ENCODE measurements at regions not wholly inside any gene's neighbourhood (a gene's known extent, or its start where the extent isn't known, plus 50 kb on each side); places are given as distances from the start of the nearest gene placed in this dataset.
"Not testable (repeated sequence)": the region's sequence is repeated elsewhere in the genome, so short reads cannot be mapped to it uniquely, and the experiment has no call there.

DNA sequence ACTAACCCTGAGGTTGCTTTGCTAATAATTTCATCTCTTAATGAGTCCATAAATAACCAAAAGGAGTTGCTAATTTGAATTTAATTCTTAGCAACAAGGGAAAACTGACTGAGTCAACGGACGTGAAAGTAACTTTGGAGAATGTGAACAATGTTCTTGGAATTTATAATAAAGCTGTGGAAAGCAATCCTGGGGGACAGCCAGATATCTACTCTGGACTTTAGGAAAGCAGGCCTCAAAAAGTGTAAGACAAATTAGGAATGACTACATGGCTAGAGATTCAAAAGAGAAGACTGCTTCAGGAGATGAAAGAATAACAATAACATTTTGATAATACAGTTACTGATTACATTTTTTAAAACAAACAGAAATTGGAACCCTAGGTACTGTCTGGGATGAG, 318.4 kb upstream of the COL8A1 start:
- no peak for DNase-seq (ENCODE audit: low spot score)

DNA sequence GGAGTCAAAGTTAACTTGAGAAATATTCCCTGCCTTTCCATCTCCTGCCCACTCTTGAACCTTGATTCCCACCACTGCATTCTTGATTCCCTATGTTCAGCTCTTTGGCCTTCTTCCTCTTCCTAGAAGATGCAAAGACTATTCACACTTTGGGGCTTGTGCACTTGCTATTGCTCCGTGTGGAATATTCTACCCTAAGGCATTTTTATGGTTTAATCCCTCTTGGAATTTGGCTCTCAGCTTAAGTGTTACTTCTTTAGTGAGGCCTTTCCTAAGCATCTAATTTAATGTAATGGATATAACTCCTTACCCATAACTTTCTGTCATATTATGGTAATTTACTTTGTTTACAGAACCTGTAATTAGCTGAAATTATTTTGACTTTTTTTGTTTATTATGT, 318.9 kb upstream of the COL8A1 start:
- no peak for DNase-seq (ENCODE audit: low spot score)

DNA sequence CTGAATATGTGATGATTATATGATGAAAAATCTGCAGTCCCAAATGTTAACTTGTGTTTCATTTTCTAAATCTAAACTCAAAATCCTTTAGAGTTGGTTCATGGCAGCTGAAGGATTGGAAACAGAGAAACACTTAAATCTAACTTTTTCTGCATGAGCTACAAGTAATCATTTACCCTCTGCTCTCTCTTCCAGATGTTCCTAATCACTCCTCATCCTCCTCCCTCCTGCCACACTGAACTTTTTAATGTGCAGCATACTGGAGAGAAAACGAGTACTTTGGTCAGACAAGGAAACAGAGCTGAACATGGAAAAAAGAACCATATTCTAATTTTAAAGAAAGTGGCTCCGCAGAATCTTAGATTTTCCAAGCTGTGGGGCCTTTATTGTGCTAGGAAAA, 321.2 kb upstream of the COL8A1 start:
- no peak for DNase-seq (ENCODE audit: low spot score)

DNA sequence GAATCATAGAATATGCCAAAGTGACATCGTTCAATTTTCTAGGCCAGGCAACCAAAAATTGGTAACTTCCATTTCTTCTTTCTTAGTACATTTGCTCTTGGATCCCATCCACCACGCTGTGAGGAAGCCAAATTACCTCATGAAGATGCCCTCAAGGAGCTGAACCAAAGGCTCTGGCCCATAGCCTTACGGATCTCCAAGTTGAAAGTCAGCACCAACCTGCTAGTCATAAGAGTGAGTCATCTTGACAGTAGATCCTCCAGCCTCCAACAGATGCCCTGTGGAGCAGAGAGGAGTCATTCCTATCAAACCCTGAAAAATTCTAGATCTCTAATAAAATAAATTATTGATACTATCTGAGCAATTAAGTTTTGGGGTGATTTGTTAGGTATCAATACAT, 322.5 kb upstream of the COL8A1 start:
- DNase-seq (ENCODE audit: low spot score), result no peak

DNA sequence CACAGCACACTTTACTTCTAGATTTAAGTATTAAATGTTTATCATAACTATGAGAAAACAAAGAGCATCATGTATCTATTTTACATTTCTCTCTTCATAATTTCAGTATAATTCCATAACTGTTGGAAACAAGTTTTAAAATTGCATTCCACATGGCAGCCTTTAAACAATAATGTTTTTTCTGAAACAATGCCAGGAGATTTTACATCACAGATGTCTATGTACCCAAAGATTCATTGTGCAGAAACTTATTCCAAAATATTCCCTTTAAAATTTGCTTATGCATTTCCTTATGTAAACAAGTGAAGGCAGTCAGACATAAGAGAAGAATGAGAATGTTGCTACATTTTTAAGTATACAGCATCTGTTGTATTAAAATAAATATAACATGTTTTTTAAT, 324.9 kb upstream of the COL8A1 start:
- no peak for DNase-seq (ENCODE audit: low spot score)

DNA sequence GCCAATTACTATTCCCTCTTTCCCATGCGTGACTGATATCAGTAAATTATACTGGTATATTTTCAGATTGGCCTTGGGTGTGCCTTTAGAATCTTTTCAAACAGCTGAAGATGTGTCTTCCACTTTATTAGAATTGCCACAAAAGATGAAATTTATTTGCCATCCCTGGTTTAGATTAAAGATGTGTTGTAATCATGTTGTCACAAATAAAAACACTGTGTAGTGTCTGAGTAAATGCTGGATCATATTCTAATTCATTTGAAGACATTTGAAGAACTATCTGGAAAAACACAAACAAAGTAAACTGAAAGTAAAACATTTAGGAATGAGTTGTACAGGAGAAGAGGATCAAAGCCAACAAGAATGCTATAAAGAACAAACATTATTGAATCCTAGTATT, 339.7 kb upstream of the COL8A1 start:
- DNase-seq (ENCODE audit: low spot score), result no peak

DNA sequence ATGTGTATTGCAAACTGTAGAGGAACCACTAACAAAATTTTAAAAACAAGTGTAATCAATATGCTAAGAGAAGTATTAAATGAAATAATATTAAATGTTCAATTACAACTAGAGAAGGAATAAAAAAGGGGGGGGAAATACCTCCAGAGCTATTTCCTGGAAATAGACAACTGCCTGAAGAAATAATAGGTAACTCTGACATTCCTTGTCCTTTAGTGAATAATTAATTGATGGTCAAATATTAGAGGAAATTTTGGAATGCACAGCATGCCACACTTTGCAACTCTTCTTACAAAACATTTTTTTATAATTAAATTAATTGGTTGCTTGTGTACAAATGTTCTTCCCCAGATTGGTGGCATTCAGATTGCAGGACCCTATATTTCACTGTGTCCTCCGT, 342.6 kb upstream of the COL8A1 start:
- no peak for DNase-seq (ENCODE audit: low spot score)

DNA sequence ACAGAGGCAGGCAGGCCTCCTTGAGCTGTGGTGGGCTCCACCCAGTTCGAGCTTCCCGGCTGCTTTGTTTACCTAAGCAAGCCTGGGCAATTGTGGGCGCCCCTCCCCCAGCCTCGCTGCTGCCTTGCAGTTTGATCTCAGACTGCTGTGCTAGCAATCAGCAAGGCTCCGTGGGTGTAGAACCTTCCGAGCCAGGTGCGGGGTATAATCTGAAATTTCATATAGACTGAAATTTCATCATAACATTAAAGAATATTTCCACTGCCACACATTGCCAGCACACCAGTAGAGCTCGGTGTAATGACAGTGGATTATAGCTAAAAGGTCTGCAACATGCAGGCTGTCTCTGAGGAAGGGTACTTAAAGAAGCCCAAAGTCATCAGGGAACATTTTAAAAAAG, 344.3 kb upstream of the COL8A1 start:
- DNase-seq (ENCODE audit: low spot score), result not testable (repeated sequence)

DNA sequence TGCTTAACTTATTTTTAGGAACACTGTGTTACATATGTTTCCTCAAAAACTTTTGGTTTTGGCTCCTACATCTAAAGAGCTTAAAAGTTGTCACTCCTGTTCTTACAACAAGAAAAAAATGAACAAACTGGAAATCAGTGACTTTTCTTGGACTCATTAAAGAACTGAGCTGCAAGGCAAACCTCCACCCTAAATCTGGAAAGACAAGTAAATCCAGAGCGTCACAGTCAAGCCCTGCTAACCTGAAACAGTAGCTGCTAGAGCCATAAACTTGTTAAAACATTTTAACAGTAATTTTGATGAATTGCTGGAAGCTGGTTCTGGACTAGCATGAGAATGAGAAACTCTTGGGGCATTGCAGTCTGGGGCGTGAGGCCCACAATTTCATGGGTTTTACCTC, 350.5 kb upstream of the COL8A1 start:
- DNase-seq (ENCODE audit: low spot score), result no peak

DNA sequence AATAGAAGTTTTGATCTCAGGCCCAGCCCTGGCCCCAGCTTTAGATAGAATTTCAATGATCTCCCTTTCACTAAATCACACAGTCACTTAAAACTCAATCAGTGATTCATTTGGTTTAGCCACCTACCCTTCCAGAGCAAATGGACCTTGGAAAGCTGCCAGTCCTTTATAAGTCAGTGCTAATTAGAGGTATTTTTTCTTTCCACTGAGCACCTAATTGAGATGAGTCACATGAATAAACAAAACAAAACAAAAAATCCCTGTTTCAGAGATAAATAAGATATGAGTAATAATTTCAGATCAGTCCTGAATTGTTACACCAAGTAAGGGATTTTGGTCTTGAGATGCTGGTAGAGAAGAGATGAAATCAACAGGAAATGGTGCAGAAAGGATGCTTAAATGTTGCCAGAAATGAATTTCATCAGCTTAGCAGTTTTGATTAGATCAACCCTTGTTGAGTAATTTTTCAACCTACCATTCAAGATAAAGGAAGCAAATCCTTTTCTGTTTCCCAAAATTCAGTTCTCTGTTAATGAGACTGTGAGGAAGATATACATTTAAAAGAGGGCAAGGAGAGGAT, 352.0 kb upstream of the COL8A1 start:
- no peak for DNase-seq (ENCODE audit: low spot score)

DNA sequence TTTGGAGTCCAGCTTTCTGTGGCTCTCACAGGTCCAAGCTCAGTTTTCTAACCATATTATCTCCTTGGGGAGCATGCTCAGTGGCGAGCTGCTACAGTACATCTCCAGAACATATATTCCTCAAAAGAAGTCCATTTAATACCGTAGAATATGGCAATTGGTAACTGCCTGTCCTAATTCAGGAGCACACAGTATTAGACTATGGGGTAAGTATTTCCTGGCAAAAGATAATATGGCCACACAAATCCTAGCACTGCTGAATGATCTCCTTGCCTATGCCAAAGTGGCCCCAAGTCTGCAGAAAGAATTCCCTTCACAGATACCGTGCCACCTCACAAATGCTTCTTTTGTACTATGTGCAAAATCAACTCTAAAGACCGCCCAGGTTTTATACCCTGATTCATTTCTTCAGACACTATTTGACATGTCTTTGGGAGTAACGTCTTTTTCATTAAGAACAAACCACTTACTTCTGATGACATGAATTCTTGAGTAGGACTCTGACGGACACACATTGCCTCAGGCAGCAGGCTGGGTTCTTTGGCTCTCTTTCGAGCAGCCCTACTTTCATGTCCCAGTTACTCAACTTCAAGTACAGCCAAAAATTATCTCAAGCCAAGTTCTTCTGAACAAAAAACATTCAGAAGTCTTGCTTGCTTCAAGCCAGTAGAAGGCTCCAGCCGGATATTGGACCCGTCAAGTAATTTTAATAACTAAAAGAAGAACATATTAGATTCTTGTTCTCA, 368.3 kb upstream of the DCBLD2 start:
- DNase-seq (ENCODE audit: low spot score), result no peak

DNA sequence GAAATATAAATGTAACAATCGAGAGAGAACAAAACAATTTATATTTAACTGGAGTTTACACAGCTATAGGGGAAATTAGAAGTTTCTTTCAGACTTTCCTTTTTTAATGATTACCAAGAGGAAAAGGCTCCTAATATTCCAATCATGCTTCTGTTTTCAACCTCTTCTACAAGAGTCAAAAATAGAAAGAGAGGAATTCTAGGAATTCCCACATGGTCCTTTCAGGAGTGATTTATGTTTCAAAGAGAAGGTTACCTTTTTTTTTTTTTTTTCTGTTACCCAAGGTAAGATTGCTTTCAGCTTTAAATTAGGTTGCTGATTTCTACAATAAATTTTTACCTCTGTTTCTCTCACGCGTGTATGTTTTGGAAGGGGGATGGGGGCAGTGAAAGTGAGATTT, 355.3 kb upstream of the DCBLD2 start:
- DNase-seq (ENCODE audit: low spot score), result no peak

DNA sequence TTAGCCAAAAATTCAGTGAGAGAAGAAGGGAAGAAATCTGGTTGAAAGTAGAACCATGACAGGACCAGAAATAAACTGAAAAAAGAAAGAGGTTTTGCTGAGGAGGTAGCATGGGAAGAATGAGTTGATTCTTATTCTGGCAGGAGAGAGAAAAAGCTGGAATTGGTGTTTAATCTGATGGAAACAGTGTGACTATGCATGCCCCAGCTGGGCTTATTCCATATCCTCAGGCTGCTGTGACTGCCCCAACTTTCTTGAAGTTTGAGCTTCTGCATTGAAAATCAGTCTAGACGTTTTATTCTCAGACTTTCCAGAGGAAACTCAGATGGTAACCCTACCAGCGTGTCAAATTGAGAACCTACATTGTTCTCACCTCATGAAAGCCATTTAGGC, 352.5 kb upstream of the DCBLD2 start:
- no peak for DNase-seq (ENCODE audit: low spot score)

DNA sequence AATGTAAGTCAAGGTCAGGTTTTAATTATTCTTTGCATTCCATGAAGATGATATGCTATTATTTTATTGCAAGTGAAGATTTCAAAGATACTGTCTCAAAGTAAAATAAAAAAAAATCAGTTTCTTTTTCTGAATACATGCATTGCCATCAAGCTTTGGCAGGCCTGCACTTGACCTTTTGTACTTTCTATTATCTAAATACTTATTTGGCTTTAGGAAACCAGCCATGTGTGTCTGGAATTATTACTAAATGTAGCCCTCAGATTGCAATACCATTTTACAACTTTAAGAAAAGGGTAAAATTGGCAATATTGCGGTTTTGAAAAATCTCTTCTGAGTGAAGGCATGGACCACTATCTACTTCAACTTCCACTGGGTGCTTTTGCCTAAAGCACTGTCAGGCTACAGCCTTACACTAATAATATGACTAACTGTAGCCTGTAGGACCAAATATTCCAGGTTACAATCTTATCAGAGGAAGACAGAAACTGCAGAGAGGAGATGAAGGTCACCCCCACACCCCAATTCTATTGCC, 349.4 kb upstream of the DCBLD2 start:
- DNase-seq (ENCODE audit: low spot score), result no peak

DNA sequence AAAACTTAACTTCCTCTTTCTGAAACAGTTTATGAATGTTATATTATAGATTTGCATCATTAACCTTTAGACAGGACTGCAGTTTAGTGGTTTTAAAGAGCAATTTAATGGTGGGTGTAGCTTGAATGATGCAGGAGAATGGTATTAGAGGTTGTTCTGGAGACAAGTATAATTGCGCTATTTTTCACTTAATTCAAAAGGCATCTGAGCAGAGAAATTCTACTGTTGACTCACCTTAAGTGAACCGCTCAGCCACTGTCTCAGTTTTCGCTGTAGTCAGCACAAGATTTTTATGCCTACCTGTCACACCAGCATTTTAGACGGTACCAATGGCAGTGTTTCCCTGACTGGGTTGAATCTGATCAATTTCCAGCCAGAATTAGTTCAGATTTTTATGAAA, 348.8 kb upstream of the DCBLD2 start:
- no peak for DNase-seq (ENCODE audit: low spot score)

DNA sequence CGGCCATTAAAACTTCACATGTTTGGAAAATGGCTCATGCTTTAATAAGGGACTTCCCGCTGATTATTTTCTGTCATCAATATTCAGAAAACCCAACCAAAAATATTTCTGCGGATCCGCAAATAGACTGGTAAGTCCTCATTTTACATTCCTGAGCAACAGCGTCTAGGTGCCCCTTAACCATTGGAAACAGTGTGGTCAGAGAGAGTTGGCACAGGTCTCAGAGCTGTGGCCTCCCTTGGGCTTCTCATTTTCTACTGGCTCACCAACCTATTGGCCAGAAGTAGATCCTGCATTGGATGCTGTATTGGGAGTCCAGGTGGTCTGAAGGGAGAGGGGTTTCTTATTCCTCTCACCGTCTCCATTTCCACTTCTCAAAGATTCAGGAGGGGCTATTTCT, 348.1 kb upstream of the DCBLD2 start:
- DNase-seq (ENCODE audit: low spot score), result no peak

DNA sequence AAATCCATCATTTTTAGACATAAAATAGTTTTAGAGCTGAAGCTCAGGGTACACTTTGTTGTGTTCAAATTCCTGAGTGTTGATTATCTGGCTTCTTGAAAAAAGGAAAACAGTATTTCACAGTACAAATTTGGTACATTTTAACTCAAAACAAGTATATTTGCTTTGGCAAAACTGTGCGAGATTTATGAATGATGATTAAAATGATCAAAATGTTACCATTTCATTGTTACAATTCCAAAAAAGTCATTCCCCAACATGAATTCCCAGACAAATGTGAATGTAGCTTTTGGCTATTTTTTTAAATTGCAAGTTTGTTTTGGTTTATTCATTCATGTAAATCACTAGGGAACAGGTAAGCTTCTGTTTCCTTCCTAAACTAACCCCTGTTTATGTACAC, 347.4 kb upstream of the DCBLD2 start:
- DNase-seq (ENCODE audit: low spot score), result no peak

DNA sequence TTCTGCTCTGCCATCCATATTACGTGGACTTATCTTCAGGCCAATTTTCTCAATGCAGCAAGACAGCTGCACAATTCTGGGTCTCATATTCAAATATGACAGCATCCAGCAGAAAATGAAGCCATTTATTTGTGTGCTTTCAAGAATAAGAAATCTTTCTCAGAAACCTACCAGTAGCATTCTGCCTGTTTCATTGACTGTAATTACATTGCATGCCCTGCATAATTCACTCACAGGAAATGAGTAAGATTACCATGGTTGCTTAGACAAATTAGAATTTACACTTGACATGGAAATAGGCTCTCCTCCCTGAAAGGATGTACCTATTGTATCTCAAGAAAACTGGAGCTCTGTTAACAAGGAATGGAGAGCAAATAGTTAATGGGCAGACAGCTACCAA, 346.6 kb upstream of the DCBLD2 start:
- no peak for DNase-seq (ENCODE audit: low spot score)

DNA sequence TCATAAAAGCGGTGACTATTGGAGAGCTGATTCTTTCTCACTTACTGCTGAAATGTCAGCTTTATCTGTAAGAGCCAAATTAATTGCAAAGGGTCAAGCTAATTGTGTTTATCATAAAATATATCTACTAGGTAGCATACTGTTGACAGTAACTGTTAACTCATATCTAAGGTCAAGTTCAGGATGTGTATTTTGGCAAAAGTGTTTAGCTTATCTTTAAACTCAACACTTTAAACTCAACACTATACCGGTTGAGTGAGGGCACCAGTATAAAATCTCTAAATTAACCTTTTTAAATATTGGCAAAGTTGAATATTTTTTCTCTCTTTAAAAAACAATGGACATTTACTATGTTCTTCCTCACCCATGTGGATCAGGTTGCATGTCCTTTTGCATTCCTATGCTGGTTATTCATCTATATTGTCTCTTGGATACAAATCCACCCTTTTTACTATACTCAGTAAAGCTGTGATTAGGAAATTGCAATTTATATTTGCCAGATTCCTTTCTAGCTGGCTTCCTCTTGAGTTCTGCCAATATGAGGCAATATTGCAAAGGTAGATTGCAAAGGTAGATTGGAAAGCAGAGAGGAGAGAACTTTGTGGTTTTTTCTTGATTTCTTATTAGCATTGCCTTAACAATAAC, 344.6 kb upstream of the DCBLD2 start:
- DNase-seq (ENCODE audit: low spot score), result no peak

DNA sequence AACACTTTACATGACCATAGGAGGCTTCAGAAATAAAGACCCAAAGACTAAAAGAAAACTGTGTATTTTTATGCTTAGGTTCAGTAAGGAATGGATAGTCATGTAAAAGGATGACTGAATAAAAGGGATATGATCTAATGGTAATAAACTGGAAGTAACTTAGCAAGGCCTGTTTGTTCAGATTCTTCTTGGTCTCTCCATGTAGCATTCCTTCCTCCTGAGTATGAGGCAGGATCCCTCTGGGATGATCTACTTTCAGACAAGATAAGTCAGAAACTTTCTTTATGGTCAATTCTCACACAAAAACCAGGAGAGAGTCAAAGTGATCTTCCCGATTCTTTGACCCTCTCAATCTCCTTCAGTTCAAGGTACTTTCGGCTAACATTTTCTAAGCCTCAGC, 340.8 kb upstream of the DCBLD2 start:
- no peak for DNase-seq (ENCODE audit: low spot score)

DNA sequence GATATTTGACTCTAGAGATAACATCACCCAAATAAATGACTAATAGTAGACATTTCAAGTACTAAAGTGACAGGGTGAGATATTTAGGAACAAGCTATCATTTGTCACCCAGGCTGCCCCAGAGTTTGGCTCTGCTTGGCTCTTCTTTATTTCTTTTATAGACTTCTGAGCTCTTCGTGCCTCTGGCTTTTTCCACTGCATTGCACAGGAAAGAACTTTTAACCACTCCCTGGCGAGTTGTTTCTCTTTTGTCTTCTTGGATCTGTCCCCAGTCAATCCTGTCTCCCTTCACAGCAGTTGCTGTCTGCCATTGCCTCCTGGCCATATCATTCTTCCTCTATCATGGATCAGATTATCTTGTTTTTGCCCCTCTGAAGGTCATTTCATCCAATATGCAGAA, 339.2 kb upstream of the DCBLD2 start:
- no peak for DNase-seq (ENCODE audit: low spot score)

DNA sequence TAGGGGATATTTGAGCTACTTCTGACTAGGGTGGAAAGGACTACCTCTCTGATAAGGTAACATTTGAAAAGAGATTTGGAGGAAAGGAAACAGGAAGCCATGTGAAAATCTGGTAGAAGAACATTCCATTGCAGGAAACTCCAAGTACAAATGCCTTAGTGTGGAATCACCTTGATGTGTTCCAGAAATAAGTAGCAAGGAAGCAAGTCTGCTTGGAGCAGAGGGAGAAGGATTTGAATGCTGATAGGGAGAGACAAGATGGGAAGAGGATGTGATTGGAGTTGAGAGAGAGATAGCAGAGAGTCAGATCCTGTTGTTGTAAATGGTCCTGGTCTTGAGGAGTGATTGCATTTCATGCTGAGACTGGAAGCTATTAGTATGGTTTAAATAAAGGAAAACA, 335.1 kb upstream of the DCBLD2 start:
- DNase-seq (ENCODE audit: low spot score), result no peak

DNA sequence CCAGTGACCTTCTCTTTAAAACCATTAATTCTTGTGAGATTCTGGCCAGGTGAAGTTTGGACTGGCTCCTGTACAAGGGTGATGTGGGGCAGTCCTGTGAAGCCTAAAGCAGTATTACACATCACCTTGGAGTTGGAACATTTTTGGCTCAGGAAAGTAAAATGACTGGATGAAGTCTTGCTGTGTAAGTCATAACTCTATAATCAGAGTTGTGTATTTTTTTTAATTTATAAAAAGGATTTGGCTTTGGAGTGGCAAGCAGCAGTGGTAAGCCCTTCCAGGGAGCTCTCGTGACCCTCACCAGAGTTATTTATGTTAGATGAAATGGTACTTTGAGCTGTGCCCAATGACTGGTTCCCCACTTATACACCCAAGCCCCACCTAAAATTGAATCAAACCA, 331.2 kb upstream of the DCBLD2 start:
- DNase-seq (ENCODE audit: low spot score), result no peak
